MM.1S (cell line): ENCODE measurements at regions not wholly inside any gene's neighbourhood (a gene's known extent, or its start where the extent isn't known, plus 50 kb on each side); places are given as distances from the start of the nearest gene placed in this dataset.

ENCODE experiments used
- CTCF ChIP-seq: fragments of 300-600 bp; sonication (generic); IDR thresholded peaks from 2 replicates; pipeline ENCODE4 v1.5.1; 2016; ENCODE audit warnings: antibody characterized with exemption, low read length, mixed read lengths
- EZH2 ChIP-seq: fragments of 300-600 bp; sonication (generic); optimal IDR thresholded peaks from 2 replicates; pipeline ENCODE3; 2017; ENCODE audit warnings: low read depth, mild to moderate bottlenecking, antibody characterized with exemption, low read length, mixed read lengths
- EZH2phosphoT487 ChIP-seq: fragments of 300-600 bp; sonication (generic); IDR thresholded peaks from 2 replicates; pipeline ENCODE4 v1.6.1; 2018; ENCODE audit warnings: antibody characterized with exemption, low read length

- TF ChIP-seq CTCF (no peak), EZH2phosphoT487 (no peak), EZH2 (no peak)
Measured at GRCh38 chr1:50350868-50351267, 72.4 kb downstream of the DMRTA2 start.
